HepG2 (cell line): ENCODE measurements at regions not wholly inside any gene's neighbourhood (a gene's known extent, or its start where the extent isn't known, plus 50 kb on each side); places are given as distances from the start of the nearest gene placed in this dataset.

Source experiments
- ATAC-seq: fragments of 200-7000 bp; cut with Tn5 transposase; 3 replicates; pipeline ENCODE4 v1.9.1; 2020; ENCODE audit warnings: mild to moderate bottlenecking, moderate library complexity
- BruUV-seq: library from RNA; stranded (reverse); fragments of 400-500 nt; replicated peaks from 2 replicates; lab custom pipeline; 2021; lab: Mats Ljungman, UMichigan
- CTCF ChIA-PET: fragments of 300-600 bp; formaldehyde crosslinking; extraction: SDS; loops from one replicate; lab custom pipeline; 2021; ENCODE audit warnings: low total read pairs, inconsistent platforms, low intra/inter-chr PET ratio; lab: Yijun Ruan, JAX
- POLR2A ChIA-PET: fragments of 350-600 bp; sonication (Branson Sonifier 250); formaldehyde crosslinking; loops from one replicate; lab custom pipeline; 2020; ENCODE audit warnings: antibody characterized with exemption, inconsistent platforms; lab: Yijun Ruan, JAX
- DNase-seq: peaks from one replicate; pipeline ENCODE4 v3.0.0-alpha.2; 2015; ENCODE audit warnings: low spot score
- FAIRE-seq: peaks from 3 replicates; lab custom pipeline; 2011; peaks lifted over from hg19 to GRCh38; lab: Jason Lieb, UNC
- H2AFZ ChIP-seq: one replicate; pipeline ENCODE4 v1.6.1; 2011; ENCODE audit warnings: low read length, inconsistent platforms
- H3K27ac ChIP-seq: fragments of 300-600 bp; 3 replicates; pipeline ENCODE4 v1.8.0; 2011; ENCODE audit warnings: mixed run types, mild to moderate bottlenecking, mixed read lengths, low read length, inconsistent platforms; ENCODE audit not compliant: insufficient read depth; ENCODE audit errors: extremely low read length
- H3K27me3 ChIP-seq, 2 experiments: fragments of 200-600 bp in 1 of 2; 2 replicates in 1 of 2; 3 replicates in 1 of 2; pipeline versions ENCODE4 v1.6.0 to v1.8.0; 2011; ENCODE audit warnings: low read length in 2 of 2, mild to moderate bottlenecking in 2 of 2, moderate library complexity in 2 of 2, inconsistent platforms in 1 of 2; ENCODE audit not compliant: insufficient read depth in 2 of 2, control insufficient read depth in 1 of 2
- H3K36me3 ChIP-seq, 2 experiments: fragments of 200-600 bp in 1 of 2; replicated peaks in 1 of 2; 2 replicates in 1 of 2; 3 replicates in 1 of 2; pipeline versions ENCODE4 v1.5.1 to v1.8.0; 2011; ENCODE audit warnings: low read length in 2 of 2, inconsistent platforms in 1 of 2; ENCODE audit not compliant: insufficient read depth in 2 of 2, control insufficient read depth in 1 of 2
- H3K4me1 ChIP-seq: 2 replicates; pipeline ENCODE4 v1.5.1; 2012; ENCODE audit warnings: low read length, inconsistent platforms; ENCODE audit not compliant: insufficient read depth
- H3K4me2 ChIP-seq: 2 replicates; pipeline ENCODE4 v1.6.0; 2011; ENCODE audit warnings: low read depth, low read length, inconsistent platforms
- H3K4me3 ChIP-seq, 3 experiments: fragments of 200-600 bp in 1 of 3; sonication (generic), shearing (Covaris generic) in 1 of 3; replicated peaks in 1 of 3; 2 replicates each; pipeline ENCODE4 v1.5.1; 2011 to 2016; ENCODE audit warnings: low read length in 3 of 3, inconsistent platforms in 2 of 3, low read depth in 2 of 3, mild to moderate bottlenecking in 2 of 3, control low read depth in 1 of 3, mixed read lengths in 1 of 3; ENCODE audit not compliant: insufficient read depth in 1 of 3
- H3K79me2 ChIP-seq: one replicate; pipeline ENCODE4 v1.6.1; 2011; ENCODE audit warnings: low read length, inconsistent platforms; ENCODE audit not compliant: insufficient read depth
- H3K9ac ChIP-seq: 2 replicates; pipeline ENCODE4 v1.6.0; 2011; ENCODE audit warnings: mild to moderate bottlenecking, low read depth, low read length, inconsistent platforms; ENCODE audit not compliant: insufficient read depth
- H3K9me3 ChIP-seq: 2 replicates; pipeline ENCODE4 v1.5.1; 2012; ENCODE audit warnings: mild to moderate bottlenecking, low read length
- H4K20me1 ChIP-seq: 2 replicates; pipeline ENCODE4 v1.6.0; 2011; ENCODE audit warnings: inconsistent platforms, mild to moderate bottlenecking, low read length, moderate library complexity; ENCODE audit not compliant: insufficient read depth
- ESRRA ChIP-seq: sonication (generic); formaldehyde crosslinking; IDR thresholded peaks from 2 replicates; pipeline ENCODE4 v1.5.1; 2020; ENCODE audit warnings: mild to moderate bottlenecking, low read depth, missing genetic modification reagents
- HMG20B ChIP-seq: conservative IDR thresholded peaks from 2 replicates; pipeline ENCODE4 v1.6.1; 2016; ENCODE audit warnings: missing genetic modification reagents, missing compliant biosample characterization
- HNF4G ChIP-seq, 2 experiments: sonication (generic) in 1 of 2; formaldehyde crosslinking in 1 of 2; IDR thresholded peaks; 2 replicates each; pipeline versions ENCODE4 v1.4.0 to v1.6.1; 2011 to 2020; ENCODE audit warnings: borderline replicate concordance in 2 of 2, low read depth in 2 of 2, mild to moderate bottlenecking in 2 of 2, low read length in 1 of 2, missing genetic modification reagents in 1 of 2, moderate library complexity in 1 of 2
- ISX ChIP-seq: sonication (generic); formaldehyde crosslinking; conservative IDR thresholded peaks from 2 replicates; pipeline ENCODE4 v1.5.0; 2020; ENCODE audit warnings: missing genetic modification reagents
- JUN ChIP-seq: sonication (generic); formaldehyde crosslinking; IDR thresholded peaks from 2 replicates; pipeline ENCODE4 v1.4.0; 2020; ENCODE audit warnings: mild to moderate bottlenecking, missing genetic modification reagents
- MYPOP ChIP-seq: sonication (generic); formaldehyde crosslinking; IDR thresholded peaks from 2 replicates; pipeline ENCODE4 v1.8.1; 2023; ENCODE audit warnings: mild to moderate bottlenecking, moderate library complexity, missing genetic modification reagents
- RBFOX2 ChIP-seq: fragments of 200-400 bp; formaldehyde crosslinking; IDR thresholded peaks from 2 replicates; pipeline ENCODE4 v1.6.1; 2017; ENCODE audit warnings: low read depth, mild to moderate bottlenecking, low read length
- SPEN ChIP-seq: sonication (generic); formaldehyde crosslinking; IDR thresholded peaks from 2 replicates; pipeline ENCODE4 v1.5.1; 2020; ENCODE audit warnings: low read depth, mild to moderate bottlenecking, missing genetic modification reagents
- ZNF143 ChIP-seq: sonication (generic); formaldehyde crosslinking; IDR thresholded peaks from 2 replicates; pipeline ENCODE4 v1.4.0; 2020; ENCODE audit warnings: missing genetic modification reagents
- ZNF160 ChIP-seq: sonication (generic); formaldehyde crosslinking; IDR thresholded peaks from 2 replicates; pipeline ENCODE4 v1.8.0; 2022; ENCODE audit warnings: mild to moderate bottlenecking, inconsistent platforms, missing genetic modification reagents
- ZNF234 ChIP-seq: sonication (generic); formaldehyde crosslinking; conservative IDR thresholded peaks from 2 replicates; pipeline ENCODE4 v1.5.1; 2020; ENCODE audit warnings: mild to moderate bottlenecking, missing genetic modification reagents
- ZNF253 ChIP-seq: sonication (generic); formaldehyde crosslinking; IDR thresholded peaks from 2 replicates; pipeline ENCODE4 v1.8.0; 2022; ENCODE audit warnings: mild to moderate bottlenecking, missing genetic modification reagents, borderline replicate concordance
- WGBS: methylation state at CpG from one replicate; pipeline ENCODE4 v1.1.6; 2017; ENCODE audit warnings: low lambda C conversion rate; 5-methylcytosine and 5-hydroxymethylcytosine counted together
- in situ Hi-C: cut with HindIII; loops from 2 replicates; pipeline ENCODE4 v1.10.0; 2017; ENCODE audit warnings: low pct_unique_long_range_greater_than_20kb; ENCODE audit not compliant: extremely low pct_ligation_motif_present
- intact Hi-C: fragments of 100-400 bp; cut with micrococcal nuclease; formaldehyde crosslinking; loops from one replicate; pipeline ENCODE4 v1.10.0; 2022; ENCODE audit not compliant: unreplicated experiment

DNA sequence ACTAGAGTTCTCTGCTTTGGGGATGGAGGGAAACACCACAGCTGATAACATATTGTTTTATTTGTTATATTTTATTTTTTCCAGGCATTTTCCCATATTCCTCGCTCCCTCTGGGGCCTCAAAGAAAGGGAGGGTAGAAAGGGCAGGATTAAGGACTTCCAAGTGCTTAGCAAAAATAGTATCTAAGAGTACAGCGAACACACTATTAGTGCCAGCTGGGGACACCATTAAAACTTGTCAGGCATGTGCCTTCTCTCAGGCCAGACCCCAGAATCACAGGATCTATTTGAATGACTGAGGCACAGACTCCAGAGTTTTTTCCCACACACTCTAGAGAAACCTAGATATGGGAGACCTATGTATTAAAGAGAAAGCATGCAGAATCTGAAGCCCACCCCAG is 451.0 kb upstream of the TRPC7 start:
- no peak for DNase-seq
- Histone ChIP-seq H3K4me1 (no peaks in the 10 kb centered on the region), H3K9ac (no peak overlapping the region), H3K4me2 (no peak overlapping the region), H3K27ac (no peak overlapping the region), H3K36me3 (no peaks in the 10 kb centered on the region), H4K20me1 (no peaks in the 10 kb centered on the region), H2AFZ (no peak overlapping the region), H3K27me3 (no peaks in the 10 kb centered on the region), H3K79me2 (no peaks in the 10 kb centered on the region), H3K9me3 (no peaks in the 10 kb centered on the region), H3K4me3 (no peak overlapping the region)
- ATAC-seq: no peak
- intact Hi-C loops (no loop called here), in situ Hi-C loops (no loop called here)
- FAIRE-seq: no peak
- no TSS peak for BruUV-seq
- WGBS: 2% methylated on average over 2 of the region's 2 CpGs
- POLR2A ChIA-PET: no interaction called here
- TF ChIP-seq ISX: no peak
- TF ChIP-seq HNF4G (IDR thresholded peaks at IDR 0.05; ENCODE audit: borderline replicate concordance, low read depth, low read length): no peak
- TF ChIP-seq HNF4G (CRISPR knock-in tag; IDR thresholded peaks at IDR 0.05; ENCODE audit: borderline replicate concordance, low read depth): no peak
- TF ChIP-seq JUN (CRISPR knock-in tag): no peak
- TF ChIP-seq ZNF160: no peak
- no peak for TF ChIP-seq ZNF143 (CRISPR knock-in tag)
- no peak for TF ChIP-seq ZNF234 (CRISPR knock-in tag)
- no peak for TF ChIP-seq RBFOX2
- TF ChIP-seq ZNF253 (CRISPR knock-in tag): no peak
- TF ChIP-seq SPEN (CRISPR knock-in tag): no peak
- TF ChIP-seq MYPOP (CRISPR knock-in tag): no peak
- TF ChIP-seq HMG20B (CRISPR knock-in tag): no peak
- TF ChIP-seq ESRRA (CRISPR knock-in tag): no peak
- CTCF ChIA-PET: no interaction called here
